ENCODE measurements at regions not wholly inside any gene's neighbourhood (a gene's known extent, or its start where the extent isn't known, plus 50 kb on each side); places are given as distances from the start of the nearest gene placed in this dataset.

GRCh38 chr15:38897551-38897950 lies 332.9 kb upstream of the RASGRP1 start:
- TF ChIP-seq CTCF (IDR thresholded peaks at IDR 0.05; ENCODE audit: extremely low read depth in 1 of 2, insufficient read depth in 1 of 2, low read depth in 1 of 2, low read length in 2 of 2) (no peak), POLR2AphosphoS5 (IDR thresholded peaks at IDR 0.05; ENCODE audit: insufficient read depth, low read depth, low read length) (no peak), POLR2A (IDR thresholded peaks at IDR 0.05; ENCODE audit: low read depth, low read length) (no peak), EZH2 (IDR thresholded peaks at IDR 0.05; ENCODE audit: borderline replicate concordance, low read depth, low read length, severe bottlenecking) (no peak), JUN (IDR thresholded peaks at IDR 0.05; ENCODE audit: borderline replicate concordance, insufficient read depth, insufficient read length, low read depth) (no peak), MAX (IDR thresholded peaks at IDR 0.05; ENCODE audit: insufficient read depth, insufficient read length) (no peak), MYC (IDR thresholded peaks at IDR 0.05; ENCODE audit: low read depth, low read length) (no peak), FOS (IDR thresholded peaks at IDR 0.05; ENCODE audit: borderline replicate concordance, insufficient read depth, low read length) (no peak)

All from endothelial cell of umbilical vein (primary cell).